ENCODE measurements at regions not wholly inside any gene's neighbourhood (a gene's known extent, or its start where the extent isn't known, plus 50 kb on each side); places are given as distances from the start of the nearest gene placed in this dataset.

GRCh38 chr20:39474879-39475278 lies 512.7 kb downstream of the DHX35 start:
- no peak for TF ChIP-seq CBFB (CRISPR knock-in tag; IDR thresholded peaks at IDR 0.05; ENCODE audit: low read depth)
- no peak for TF ChIP-seq FOXP1 (CRISPR knock-in tag; IDR thresholded peaks at IDR 0.05; ENCODE audit: borderline replicate concordance)
- no peak for TF ChIP-seq ESRRA (CRISPR knock-in tag; IDR thresholded peaks at IDR 0.05; ENCODE audit: borderline replicate concordance)
- no peak for TF ChIP-seq ATF3 (CRISPR knock-in tag; conservative IDR thresholded peaks at IDR 0.05)
- TF ChIP-seq GABPB1 (CRISPR knock-in tag; IDR thresholded peaks at IDR 0.05): no peak
- no peak for TF ChIP-seq ZNF425 (CRISPR knock-in tag; conservative IDR thresholded peaks at IDR 0.05)
- POLR2A ChIA-PET: no interaction called here
- ATAC-seq (no peak), DNase-seq (ENCODE audit: low spot score) (no peak)
- no peaks in the 10 kb centered on the region for H3K27me3 Mint-ChIP-seq (ENCODE audit: low read depth)
- no peaks in the 10 kb centered on the region for H3K9me3 Mint-ChIP-seq
- H3K4me1 Mint-ChIP-seq: no peaks in the 10 kb centered on the region
- no peak overlapping the region for H3K27ac Mint-ChIP-seq
- no peak overlapping the region for H3K4me3 Mint-ChIP-seq
- H3K36me3 Mint-ChIP-seq: no peaks in the 10 kb centered on the region
- CTCF ChIA-PET: interaction anchor here (1.0 kb wide), 1 partner anchor 45 kb away, joined by 4 read pairs; no protein-coding TSS in a partner anchor

- ChIA-PET POLR2A (no interaction called here), CTCF (interaction anchor here (1.0 kb wide), 1 partner anchor 44 kb away, joined by 4 read pairs; no protein-coding TSS in a partner anchor)
- Mint-ChIP-seq H3K36me3 (no peaks in the 10 kb centered on the region), H3K4me3 (no peak overlapping the region), H3K4me1 (no peaks in the 10 kb centered on the region), H3K9me3 (peaks cover 10% of the 10 kb centered on the region), H3K27ac (no peak overlapping the region), H3K27me3 (ENCODE audit: low read depth) (no peaks in the 10 kb centered on the region)
- no peak for DNase-seq (ENCODE audit: low spot score)
- ATAC-seq: no peak
- TF ChIP-seq RELA (CRISPR knock-in tag; IDR thresholded peaks at IDR 0.05; ENCODE audit: borderline replicate concordance): no peak
- TF ChIP-seq IRF2 (CRISPR knock-in tag; IDR thresholded peaks at IDR 0.05; ENCODE audit: borderline replicate concordance, low read depth): no peak
- no peak for TF ChIP-seq TP53 (CRISPR knock-in tag; IDR thresholded peaks at IDR 0.05)
- no peak for TF ChIP-seq OVOL2 (CRISPR knock-in tag; IDR thresholded peaks at IDR 0.05; ENCODE audit: borderline replicate concordance)
- no peak for TF ChIP-seq ZNF263 (CRISPR knock-in tag; IDR thresholded peaks at IDR 0.05; ENCODE audit: low read depth)
- TF ChIP-seq STAT6 (CRISPR knock-in tag; conservative IDR thresholded peaks at IDR 0.05; ENCODE audit: low read depth): no peak
- TF ChIP-seq ZMAT4 (CRISPR knock-in tag; IDR thresholded peaks at IDR 0.05): no peak
- TF ChIP-seq PREB (CRISPR knock-in tag; IDR thresholded peaks at IDR 0.05; ENCODE audit: borderline replicate concordance): no peak
- TF ChIP-seq MYBL2 (CRISPR knock-in tag; IDR thresholded peaks at IDR 0.05): no peak
- no peak for TF ChIP-seq USF1 (CRISPR knock-in tag; IDR thresholded peaks at IDR 0.05)
- TF ChIP-seq E2F5 (CRISPR knock-in tag; IDR thresholded peaks at IDR 0.05): no peak
- TF ChIP-seq ATF2 (CRISPR knock-in tag; IDR thresholded peaks at IDR 0.05; ENCODE audit: borderline replicate concordance, low read depth): no peak
- no peak for TF ChIP-seq USF2 (CRISPR knock-in tag; IDR thresholded peaks at IDR 0.05)
- TF ChIP-seq ESRRA (CRISPR knock-in tag; IDR thresholded peaks at IDR 0.05; ENCODE audit: borderline replicate concordance): no peak
- no peak for TF ChIP-seq EMX1 (CRISPR knock-in tag; IDR thresholded peaks at IDR 0.05)
- no peak for TF ChIP-seq SP1 (CRISPR knock-in tag; conservative IDR thresholded peaks at IDR 0.05)
Measured at GRCh38 chr20:39473536-39473935, 511.4 kb downstream of the DHX35 start.

Measured in WTC11 (cell line).